Ovary (tissue), 1 donor: ENCODE measurements at regions not wholly inside any gene's neighbourhood (a gene's known extent, or its start where the extent isn't known, plus 50 kb on each side); places are given as distances from the start of the nearest gene placed in this dataset.

Experiments
- EP300 ChIP-seq: sonication (generic); formaldehyde crosslinking; IDR thresholded peaks from one replicate; pipeline ENCODE4 v1.6.1; 2017; ENCODE audit warnings: antibody characterized with exemption
- POLR2A ChIP-seq: fragments of 450-650 bp; IDR thresholded peaks from one replicate; pipeline ENCODE4 v1.6.1; 2017; ENCODE audit warnings: antibody characterized with exemption, mild to moderate bottlenecking, moderate library complexity

- TF ChIP-seq POLR2A (no peak), EP300 (no peak)
Observed at GRCh38 chr22:45112136-45112879, 51.4 kb upstream of the NUP50 start.
